HCT116 (cell line): ENCODE measurements at regions not wholly inside any gene's neighbourhood (a gene's known extent, or its start where the extent isn't known, plus 50 kb on each side); places are given as distances from the start of the nearest gene placed in this dataset.

ENCODE experiments used
- ATAC-seq: fragments of 200-7000 bp; cut with Tn5 transposase; 2 replicates; pipeline ENCODE4 v1.9.1; 2020; ENCODE audit warnings: mild to moderate bottlenecking, moderate library complexity
- BruUV-seq: library from RNA; stranded (reverse); fragments of 400-500 nt; replicated peaks from 2 replicates; lab custom pipeline; 2021; lab: Mats Ljungman, UMichigan
- CTCF ChIA-PET: fragments of 300-600 bp; sonication (Branson Sonifier 250); formaldehyde crosslinking; loops from one replicate; lab custom pipeline; 2021; ENCODE audit warnings: antibody characterized with exemption; lab: Charles Lee
- POLR2A ChIA-PET: fragments of 300-600, 350-600 bp; sonication (Branson Sonifier 250); formaldehyde crosslinking; loops from one replicate; lab custom pipeline; 2021; ENCODE audit warnings: antibody characterized with exemption; lab: Charles Lee
- RAD21 ChIA-PET, 2 experiments: fragments of 300-600 bp; sonication (Branson Sonifier 250); formaldehyde crosslinking; loops; one replicate each; lab custom pipeline; 2023; ENCODE audit warnings: low total read pairs in 2 of 2; ENCODE audit not compliant: uncharacterized antibody in 2 of 2, unreplicated experiment in 2 of 2, low non-redundant PET in 1 of 2; lab: Charles Lee
- DNase-seq: peaks from one replicate; pipeline ENCODE4 v3.0.0-alpha.2; 2010; ENCODE audit warnings: low read depth, low spot score
- H2AFZ ChIP-seq: fragments of 200-600 bp; shearing (Covaris generic), sonication (generic); 2 replicates; pipeline ENCODE4 v1.6.1; 2017; ENCODE audit warnings: low read depth, mixed run types, mixed read lengths, antibody characterized with exemption, low read length; ENCODE audit not compliant: poor library complexity, severe bottlenecking
- H3K27ac ChIP-seq: 2 replicates; pipeline ENCODE4 v1.5.1; 2012; ENCODE audit warnings: low read depth, low read length
- H3K27me3 ChIP-seq: fragments of 200-600 bp; sonication (generic); 2 replicates; pipeline ENCODE4 v1.6.1; 2016; ENCODE audit warnings: mixed run types, low read length, mixed read lengths; ENCODE audit not compliant: insufficient read depth
- H3K36me3 ChIP-seq, 2 experiments: fragments of 200-500 bp in 1 of 2; fragments of 200-600 bp in 1 of 2; sonication (Bioruptor generic) in 1 of 2; sonication (generic) in 1 of 2; 2 replicates each; pipeline versions ENCODE4 v1.5.1 to v1.6.1; 2014 to 2016; ENCODE audit warnings: low read length in 2 of 2, inconsistent platforms in 1 of 2, mixed read lengths in 1 of 2, mixed run types in 1 of 2; ENCODE audit not compliant: insufficient read depth in 2 of 2, control insufficient read depth in 1 of 2
- H3K4me1 ChIP-seq, 2 experiments: fragments of 200-600 bp in 1 of 2; sonication (generic) in 1 of 2; 2 replicates each; pipeline versions ENCODE4 v1.5.1 to v1.6.1; 2012 to 2017; ENCODE audit warnings: low read length in 2 of 2, inconsistent platforms in 1 of 2, mild to moderate bottlenecking in 1 of 2, mixed read lengths in 1 of 2, mixed run types in 1 of 2, moderate library complexity in 1 of 2; ENCODE audit not compliant: insufficient read depth in 2 of 2, control insufficient read depth in 1 of 2
- H3K4me2 ChIP-seq: fragments of 200-600 bp; sonication (generic); 2 replicates; pipeline ENCODE4 v1.6.1; 2017; ENCODE audit warnings: mixed run types, low read length, mixed read lengths
- H3K4me3 ChIP-seq, 2 experiments: fragments of 200-600 bp in 1 of 2; sonication (generic) in 1 of 2; replicated peaks in 1 of 2; 2 replicates each; pipeline ENCODE4 v1.5.1; 2011 to 2016; ENCODE audit warnings: low read length in 2 of 2, control low read depth in 1 of 2, low read depth in 1 of 2, mild to moderate bottlenecking in 1 of 2, mixed read lengths in 1 of 2, mixed run types in 1 of 2
- H3K79me2 ChIP-seq: fragments of 200-600 bp; sonication (generic); 2 replicates; pipeline ENCODE4 v1.6.1; 2017; ENCODE audit warnings: mild to moderate bottlenecking, mixed run types, low read length, moderate library complexity, mixed read lengths; ENCODE audit not compliant: insufficient read depth
- H3K9ac ChIP-seq: fragments of 200-600 bp; sonication (generic); 2 replicates; pipeline ENCODE4 v1.6.1; 2016; ENCODE audit warnings: low read length, mixed read lengths
- H3K9me2 ChIP-seq: fragments of 200-600 bp; sonication (generic), shearing (Covaris generic); 2 replicates; pipeline ENCODE4 v1.6.1; 2017; ENCODE audit warnings: mixed run types, mild to moderate bottlenecking, moderate library complexity; ENCODE audit not compliant: insufficient read depth
- H3K9me3 ChIP-seq, 2 experiments: fragments of 200-500 bp in 1 of 2; fragments of 200-600 bp in 1 of 2; sonication (Bioruptor generic) in 1 of 2; sonication (generic) in 1 of 2; 2 replicates each; pipeline ENCODE4 v1.6.1; 2014 to 2017; ENCODE audit warnings: low read length in 2 of 2, mixed read lengths in 2 of 2, inconsistent platforms in 1 of 2, low read depth in 1 of 2, mild to moderate bottlenecking in 1 of 2, mixed run types in 1 of 2, moderate library complexity in 1 of 2; ENCODE audit not compliant: control insufficient read depth in 1 of 2, insufficient read depth in 1 of 2
- H4K20me1 ChIP-seq: fragments of 200-600 bp; sonication (generic), shearing (Covaris generic); 2 replicates; pipeline ENCODE4 v1.6.1; 2017; ENCODE audit warnings: mixed run types, mild to moderate bottlenecking, moderate library complexity; ENCODE audit not compliant: insufficient read depth
- EGR1 ChIP-seq: IDR thresholded peaks from 2 replicates; pipeline ENCODE4 v1.6.1; 2012; ENCODE audit warnings: low read depth
- EZH2 ChIP-seq: fragments of 200-600 bp; sonication (generic); IDR thresholded peaks from 2 replicates; pipeline ENCODE4 v1.6.1; 2017; ENCODE audit warnings: antibody characterized with exemption, mixed run types
- EZH2phosphoT487 ChIP-seq: fragments of 200-600 bp; IDR thresholded peaks from 2 replicates; pipeline ENCODE4 v1.6.1; 2018; ENCODE audit warnings: antibody characterized with exemption, borderline replicate concordance
- FOSL1 ChIP-seq: IDR thresholded peaks from 2 replicates; pipeline ENCODE4 v1.6.1; 2012; ENCODE audit warnings: low read depth
- MAX ChIP-seq: IDR thresholded peaks from 2 replicates; pipeline ENCODE4 v1.6.1; 2012
- RAD21 ChIP-seq: IDR thresholded peaks from 2 replicates; pipeline ENCODE4 v1.6.1; 2012; ENCODE audit warnings: low read depth, mild to moderate bottlenecking
- SIN3A ChIP-seq: IDR thresholded peaks from 2 replicates; pipeline ENCODE4 v1.6.1; 2012; ENCODE audit warnings: low read depth
- SRF ChIP-seq: IDR thresholded peaks from 2 replicates; pipeline ENCODE4 v1.6.1; 2012; ENCODE audit warnings: low read depth
- TCF7L2 ChIP-seq: IDR thresholded peaks from 2 replicates; pipeline ENCODE4 v1.7.0; 2011; ENCODE audit warnings: borderline replicate concordance, inconsistent platforms; ENCODE audit not compliant: insufficient read depth, insufficient read length; ENCODE audit errors: extremely low read depth
- ZFX ChIP-seq: fragments of 450-650 bp; IDR thresholded peaks from 2 replicates; pipeline ENCODE4 v1.6.1; 2017
- intact Hi-C: fragments of 100-400 bp; cut with micrococcal nuclease; formaldehyde crosslinking; loops from 2 replicates; pipeline ENCODE4 v1.10.0; 2022
- TF ChIP-seq, protein P1 (sequence below): IDR thresholded peaks from 2 replicates; pipeline ENCODE4 v1.6.1; 2012
- TF ChIP-seq, protein P2 (sequence below): IDR thresholded peaks from 2 replicates; pipeline ENCODE4 v1.6.1; 2011; ENCODE audit warnings: mild to moderate bottlenecking, low read length, moderate library complexity; ENCODE audit not compliant: insufficient replicate concordance; ENCODE audit errors: extremely low read depth
- TF ChIP-seq, protein P3 (sequence below): IDR thresholded peaks from 2 replicates; pipeline ENCODE4 v1.6.1; 2012; ENCODE audit warnings: low read depth

DNA sequence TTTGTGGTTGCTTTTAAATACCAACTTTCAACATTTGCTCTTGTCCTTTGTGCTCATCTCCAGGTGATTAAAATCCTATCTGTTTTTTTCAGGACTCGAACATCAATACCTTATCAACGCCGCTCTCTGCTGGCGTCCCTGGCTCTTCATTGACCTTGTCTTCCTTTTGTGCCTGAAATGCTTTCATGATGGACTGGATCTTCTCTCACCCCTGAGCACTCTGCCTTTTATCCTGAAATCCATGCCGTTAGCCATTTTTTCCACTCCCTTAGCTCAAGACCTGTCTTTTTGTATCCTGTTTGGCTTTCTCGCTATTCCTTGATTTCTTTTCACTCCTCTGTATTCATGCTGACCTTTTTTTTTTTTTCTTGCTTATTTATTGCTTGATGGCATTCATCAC is 549.5 kb upstream of the CPEB2 start (continued):
- no peak for TF ChIP-seq TCF7L2

DNA sequence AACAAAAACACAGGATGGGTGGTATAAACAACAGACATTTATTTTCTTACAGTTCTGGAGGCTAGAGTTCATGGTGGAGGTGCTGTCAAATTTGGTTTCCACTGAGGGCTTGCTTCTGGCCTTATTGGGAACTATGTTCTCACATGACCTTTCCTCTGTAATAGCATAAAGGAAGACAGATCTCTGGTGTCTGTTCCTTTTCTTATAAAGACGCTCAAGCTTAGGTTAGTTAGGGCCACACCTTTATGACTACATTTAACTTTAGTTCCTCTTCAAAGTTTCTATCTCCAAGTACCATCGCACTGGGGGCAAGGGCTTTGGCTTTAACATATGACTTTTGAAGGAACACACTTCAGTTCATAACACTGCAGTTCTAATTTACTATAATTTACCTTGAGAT is 543.8 kb upstream of the CPEB2 start:
- POLR2A ChIA-PET, result no interaction called here
- intact Hi-C loops, result no loop called here
- Histone ChIP-seq H4K20me1 (no peaks in the 10 kb centered on the region), H3K9ac (no peak overlapping the region), H3K4me1 (no peaks in the 10 kb centered on the region), H3K36me3 (no peaks in the 10 kb centered on the region), H3K4me3 (no peak overlapping the region), H3K4me2 (no peak overlapping the region), H3K27me3 (no peaks in the 10 kb centered on the region), H2AFZ (no peak overlapping the region), H3K79me2 (no peaks in the 10 kb centered on the region), H3K9me2 (no peaks in the 10 kb centered on the region), H3K27ac (no peak overlapping the region), H3K9me3 (peaks cover 0 to 9% of the 10 kb centered on the region in 2 experiments; a peak in 2 of 4 replicates)
- CTCF ChIA-PET, result no interaction called here
- ATAC-seq (no peak), DNase-seq (no peak)
- RAD21 ChIA-PET, result no interaction called here
- TF ChIP-seq, protein P1, sequence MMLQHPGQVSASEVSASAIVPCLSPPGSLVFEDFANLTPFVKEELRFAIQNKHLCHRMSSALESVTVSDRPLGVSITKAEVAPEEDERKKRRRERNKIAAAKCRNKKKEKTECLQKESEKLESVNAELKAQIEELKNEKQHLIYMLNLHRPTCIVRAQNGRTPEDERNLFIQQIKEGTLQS, result no peak
- TF ChIP-seq EZH2phosphoT487 (no peak), SRF (no peak), FOSL1 (no peak), EGR1 (no peak)
- no TSS peak for BruUV-seq

- ChIA-PET POLR2A (no interaction called here), CTCF (no interaction called here), RAD21 (no interaction called here)
- H3K9me2 ChIP-seq, result no peaks in the 10 kb centered on the region
- peaks cover 0 to 12% of the 10 kb centered on the region in 2 experiments; a peak in 2 of 4 replicates for H3K9me3 ChIP-seq
- H3K4me3 ChIP-seq, result no peak overlapping the region
- ATAC-seq, result no peak
- H3K27me3 ChIP-seq, result no peaks in the 10 kb centered on the region
- no peak overlapping the region for H3K4me2 ChIP-seq
- no peak overlapping the region for H3K27ac ChIP-seq
- intact Hi-C loops, result no loop called here
- no peaks in the 10 kb centered on the region for H3K36me3 ChIP-seq
- no peak overlapping the region for H3K9ac ChIP-seq
- no peaks in the 10 kb centered on the region for H3K4me1 ChIP-seq
- H2AFZ ChIP-seq, result no peak overlapping the region
- H4K20me1 ChIP-seq, result no peaks in the 10 kb centered on the region
- no peak for DNase-seq
- H3K79me2 ChIP-seq, result no peaks in the 10 kb centered on the region
- BruUV-seq, result no TSS peak
- TF ChIP-seq FOSL1, result no peak
- no peak for TF ChIP-seq EZH2
- no peak for TF ChIP-seq SIN3A
- TF ChIP-seq RAD21, result no peak
- TF ChIP-seq, protein P2, sequence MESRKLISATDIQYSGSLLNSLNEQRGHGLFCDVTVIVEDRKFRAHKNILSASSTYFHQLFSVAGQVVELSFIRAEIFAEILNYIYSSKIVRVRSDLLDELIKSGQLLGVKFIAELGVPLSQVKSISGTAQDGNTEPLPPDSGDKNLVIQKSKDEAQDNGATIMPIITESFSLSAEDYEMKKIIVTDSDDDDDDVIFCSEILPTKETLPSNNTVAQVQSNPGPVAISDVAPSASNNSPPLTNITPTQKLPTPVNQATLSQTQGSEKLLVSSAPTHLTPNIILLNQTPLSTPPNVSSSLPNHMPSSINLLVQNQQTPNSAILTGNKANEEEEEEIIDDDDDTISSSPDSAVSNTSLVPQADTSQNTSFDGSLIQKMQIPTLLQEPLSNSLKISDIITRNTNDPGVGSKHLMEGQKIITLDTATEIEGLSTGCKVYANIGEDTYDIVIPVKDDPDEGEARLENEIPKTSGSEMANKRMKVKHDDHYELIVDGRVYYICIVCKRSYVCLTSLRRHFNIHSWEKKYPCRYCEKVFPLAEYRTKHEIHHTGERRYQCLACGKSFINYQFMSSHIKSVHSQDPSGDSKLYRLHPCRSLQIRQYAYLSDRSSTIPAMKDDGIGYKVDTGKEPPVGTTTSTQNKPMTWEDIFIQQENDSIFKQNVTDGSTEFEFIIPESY, result no peak
- no peak for TF ChIP-seq ZFX
- TF ChIP-seq, protein P3, sequence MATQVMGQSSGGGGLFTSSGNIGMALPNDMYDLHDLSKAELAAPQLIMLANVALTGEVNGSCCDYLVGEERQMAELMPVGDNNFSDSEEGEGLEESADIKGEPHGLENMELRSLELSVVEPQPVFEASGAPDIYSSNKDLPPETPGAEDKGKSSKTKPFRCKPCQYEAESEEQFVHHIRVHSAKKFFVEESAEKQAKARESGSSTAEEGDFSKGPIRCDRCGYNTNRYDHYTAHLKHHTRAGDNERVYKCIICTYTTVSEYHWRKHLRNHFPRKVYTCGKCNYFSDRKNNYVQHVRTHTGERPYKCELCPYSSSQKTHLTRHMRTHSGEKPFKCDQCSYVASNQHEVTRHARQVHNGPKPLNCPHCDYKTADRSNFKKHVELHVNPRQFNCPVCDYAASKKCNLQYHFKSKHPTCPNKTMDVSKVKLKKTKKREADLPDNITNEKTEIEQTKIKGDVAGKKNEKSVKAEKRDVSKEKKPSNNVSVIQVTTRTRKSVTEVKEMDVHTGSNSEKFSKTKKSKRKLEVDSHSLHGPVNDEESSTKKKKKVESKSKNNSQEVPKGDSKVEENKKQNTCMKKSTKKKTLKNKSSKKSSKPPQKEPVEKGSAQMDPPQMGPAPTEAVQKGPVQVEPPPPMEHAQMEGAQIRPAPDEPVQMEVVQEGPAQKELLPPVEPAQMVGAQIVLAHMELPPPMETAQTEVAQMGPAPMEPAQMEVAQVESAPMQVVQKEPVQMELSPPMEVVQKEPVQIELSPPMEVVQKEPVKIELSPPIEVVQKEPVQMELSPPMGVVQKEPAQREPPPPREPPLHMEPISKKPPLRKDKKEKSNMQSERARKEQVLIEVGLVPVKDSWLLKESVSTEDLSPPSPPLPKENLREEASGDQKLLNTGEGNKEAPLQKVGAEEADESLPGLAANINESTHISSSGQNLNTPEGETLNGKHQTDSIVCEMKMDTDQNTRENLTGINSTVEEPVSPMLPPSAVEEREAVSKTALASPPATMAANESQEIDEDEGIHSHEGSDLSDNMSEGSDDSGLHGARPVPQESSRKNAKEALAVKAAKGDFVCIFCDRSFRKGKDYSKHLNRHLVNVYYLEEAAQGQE, result no peak
- TF ChIP-seq MAX, result no peak
- TF ChIP-seq EGR1, result no peak
Observed at GRCh38 chr4:14465057-14465456, 537.2 kb upstream of the CPEB2 start.
